Peyer's patch (tissue), 4 donors: ENCODE measurements at regions not wholly inside any gene's neighbourhood (a gene's known extent, or its start where the extent isn't known, plus 50 kb on each side); places are given as distances from the start of the nearest gene placed in this dataset.

ENCODE experiments used
- DNase-seq, 3 donors: peaks; one replicate each; pipeline ENCODE4 v3.0.0-alpha.2; 2017 to 2019
- H3K27ac ChIP-seq, 4 donors: fragments of 200-600 bp; sonication (generic); one replicate each; pipeline ENCODE4 v1.5.1; 2016 to 2019
- H3K27me3 ChIP-seq, 2 donors: fragments of 200-600 bp; sonication (generic); one replicate each; pipeline ENCODE4 v1.5.1; 2019
- H3K36me3 ChIP-seq, 3 donors: fragments of 200-600 bp; sonication (generic); one replicate each; pipeline ENCODE4 v1.5.1; 2016 to 2019
- H3K4me1 ChIP-seq, 4 donors: fragments of 200-600 bp; sonication (generic); one replicate each; pipeline ENCODE4 v1.5.1; 2016 to 2019
- H3K4me3 ChIP-seq, 4 donors: fragments of 200-600 bp; sonication (generic); 1 replicate in 3 of 4; 2 replicates in 1 of 4; pipeline ENCODE4 v1.5.1; 2016 to 2019; ENCODE audit warnings: mild to moderate bottlenecking in 1 of 4
- H3K9me3 ChIP-seq, 4 donors: fragments of 200-600 bp; sonication (generic); one replicate each; pipeline ENCODE4 v1.5.1; 2016 to 2019; ENCODE audit warnings: mild to moderate bottlenecking in 1 of 4
- POLR2A ChIP-seq, 2 donors: fragments of 450-650 bp; IDR thresholded peaks; one replicate each; pipeline ENCODE4 v1.5.1; 2017; ENCODE audit warnings: antibody characterized with exemption in 2 of 2, mild to moderate bottlenecking in 2 of 2, moderate library complexity in 2 of 2
- TF ChIP-seq, protein P1 (sequence below), 6 experiments: fragments of 450-650 bp in 4 of 6; fragments of 200-600 bp in 2 of 6; sonication (generic) in 1 of 6; IDR thresholded peaks; one replicate each; pipeline ENCODE4 v1.5.1; 2017 to 2019; ENCODE audit warnings: antibody characterized with exemption in 6 of 6, mild to moderate bottlenecking in 3 of 6, moderate library complexity in 1 of 6

- TF ChIP-seq, protein P1, sequence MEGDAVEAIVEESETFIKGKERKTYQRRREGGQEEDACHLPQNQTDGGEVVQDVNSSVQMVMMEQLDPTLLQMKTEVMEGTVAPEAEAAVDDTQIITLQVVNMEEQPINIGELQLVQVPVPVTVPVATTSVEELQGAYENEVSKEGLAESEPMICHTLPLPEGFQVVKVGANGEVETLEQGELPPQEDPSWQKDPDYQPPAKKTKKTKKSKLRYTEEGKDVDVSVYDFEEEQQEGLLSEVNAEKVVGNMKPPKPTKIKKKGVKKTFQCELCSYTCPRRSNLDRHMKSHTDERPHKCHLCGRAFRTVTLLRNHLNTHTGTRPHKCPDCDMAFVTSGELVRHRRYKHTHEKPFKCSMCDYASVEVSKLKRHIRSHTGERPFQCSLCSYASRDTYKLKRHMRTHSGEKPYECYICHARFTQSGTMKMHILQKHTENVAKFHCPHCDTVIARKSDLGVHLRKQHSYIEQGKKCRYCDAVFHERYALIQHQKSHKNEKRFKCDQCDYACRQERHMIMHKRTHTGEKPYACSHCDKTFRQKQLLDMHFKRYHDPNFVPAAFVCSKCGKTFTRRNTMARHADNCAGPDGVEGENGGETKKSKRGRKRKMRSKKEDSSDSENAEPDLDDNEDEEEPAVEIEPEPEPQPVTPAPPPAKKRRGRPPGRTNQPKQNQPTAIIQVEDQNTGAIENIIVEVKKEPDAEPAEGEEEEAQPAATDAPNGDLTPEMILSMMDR (IDR thresholded peaks at IDR 0.05) = no peak
- TF ChIP-seq POLR2A (IDR thresholded peaks at IDR 0.05) = no peak
- DNase-seq = no peak
- Histone ChIP-seq H3K27ac (no peak overlapping the region), H3K27me3 (no peaks in the 10 kb centered on the region), H3K4me1 (peaks cover 0 to 18% (median 2%) of the 10 kb centered on the region in 4 donors), H3K36me3 (no peaks in the 10 kb centered on the region), H3K9me3 (no peaks in the 10 kb centered on the region), H3K4me3 (no peak overlapping the region)
These were observed 104.5 kb upstream of the YWHAQ start for GRCh38 chr2:9735335-9735734.

DNA sequence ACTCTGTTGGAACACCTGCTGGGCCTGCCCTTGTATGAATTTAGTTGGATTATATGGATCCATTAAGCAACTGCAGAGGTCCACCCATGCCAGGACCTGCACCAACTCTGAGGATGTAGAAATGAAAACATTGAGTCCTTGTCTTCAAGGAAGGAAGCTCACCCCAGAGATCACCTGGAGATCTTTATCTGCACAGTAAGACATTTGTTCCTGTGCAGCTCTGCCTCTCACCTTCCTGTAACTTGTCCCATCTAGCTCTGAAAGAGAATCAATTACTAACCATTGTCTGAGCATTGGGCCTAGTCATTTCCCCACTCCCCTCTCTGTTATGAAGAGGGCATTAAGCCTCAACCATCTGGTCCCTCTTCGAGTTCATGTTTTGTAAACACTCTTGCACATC lies 105.2 kb upstream of the YWHAQ start:
- H3K4me3 ChIP-seq = no peak overlapping the region
- DNase-seq = no peak
- TF ChIP-seq, protein P1 (IDR thresholded peaks at IDR 0.05) = no peak
- TF ChIP-seq POLR2A (IDR thresholded peaks at IDR 0.05) = no peak
- H3K27ac ChIP-seq = no peak overlapping the region
- H3K27me3 ChIP-seq = no peaks in the 10 kb centered on the region
- no peaks in the 10 kb centered on the region for H3K9me3 ChIP-seq
- no peaks in the 10 kb centered on the region for H3K36me3 ChIP-seq
- H3K4me1 ChIP-seq = peaks cover 0 to 18% (median 2%) of the 10 kb centered on the region in 4 donors

GRCh38 chr2:9737053-9737875 lies 106.0 kb upstream of the TAF1B start:
- Histone ChIP-seq H3K36me3 (no peaks in the 10 kb centered on the region), H3K9me3 (no peaks in the 10 kb centered on the region), H3K4me1 (peaks cover 0 to 18% (median 2%) of the 10 kb centered on the region in 4 donors), H3K27me3 (no peaks in the 10 kb centered on the region), H3K4me3 (no peak overlapping the region), H3K27ac (no peak overlapping the region)
- DNase-seq = no peak
- no peak for TF ChIP-seq POLR2A (IDR thresholded peaks at IDR 0.05)
- TF ChIP-seq, protein P1 (IDR thresholded peaks at IDR 0.05) = no peak

- H3K36me3 ChIP-seq = no peaks in the 10 kb centered on the region
- H3K9me3 ChIP-seq = no peaks in the 10 kb centered on the region
- no peak for DNase-seq
- peaks cover 0 to 18% (median 2%) of the 10 kb centered on the region in 4 donors for H3K4me1 ChIP-seq
- H3K27ac ChIP-seq = peak overlapping the region in 2 of 4 donors; percentile 40 to 62
- no peak for TF ChIP-seq POLR2A (IDR thresholded peaks at IDR 0.05)
- TF ChIP-seq, protein P1 (IDR thresholded peaks at IDR 0.05) = no peak
- no peak overlapping the region for H3K4me3 ChIP-seq
- H3K27me3 ChIP-seq = no peaks in the 10 kb centered on the region
These were observed 105.2 kb upstream of the TAF1B start for GRCh38 chr2:9738062-9738461.

DNA sequence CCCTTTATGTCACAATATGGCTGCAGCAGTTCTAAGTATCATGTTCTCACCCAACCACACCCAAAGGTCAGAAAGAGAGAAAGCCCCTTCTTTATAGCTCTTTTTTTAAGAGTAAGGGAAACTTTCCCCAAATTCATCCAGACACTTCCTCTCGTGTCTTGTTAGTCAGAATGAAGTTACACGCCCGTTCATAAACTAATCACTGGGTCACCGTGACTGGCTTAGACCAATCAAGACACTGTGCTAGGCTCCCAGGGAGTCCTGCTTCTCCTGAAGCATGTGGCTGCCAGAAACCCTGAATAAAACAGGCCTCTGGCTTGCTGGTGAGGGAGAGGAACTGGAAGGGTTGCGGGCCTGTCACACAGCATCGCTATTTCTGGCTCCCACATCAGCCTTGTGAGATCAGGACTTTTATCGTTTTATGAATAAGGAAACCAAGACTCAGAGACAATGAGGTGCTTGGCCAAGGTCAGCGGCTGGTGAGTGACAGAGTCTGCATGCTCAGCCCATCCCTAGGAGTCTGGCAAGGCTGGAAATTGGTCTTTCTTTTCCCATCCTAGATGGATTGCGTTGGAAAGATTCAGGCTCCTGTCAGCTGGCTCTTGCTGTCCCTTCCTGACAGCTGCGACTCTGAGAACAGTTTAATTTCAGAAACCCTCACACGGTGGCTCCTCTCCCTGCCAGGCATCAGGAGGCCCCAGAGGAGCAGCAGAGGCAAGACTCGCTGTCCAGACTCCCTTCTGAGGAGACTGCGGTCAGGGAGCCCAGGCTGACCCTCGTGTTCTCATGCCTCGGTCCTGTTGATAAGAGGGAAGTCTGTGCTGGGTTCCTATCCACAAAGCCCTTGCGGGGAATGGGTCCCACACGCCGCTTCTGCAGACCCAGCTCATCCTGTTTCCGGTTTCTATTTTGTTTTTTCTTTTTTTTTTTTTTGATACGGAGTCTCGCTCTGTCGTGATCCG lies 104.5 kb upstream of the TAF1B start:
- TF ChIP-seq, protein P1 (IDR thresholded peaks at IDR 0.05) = no peak
- no peak for TF ChIP-seq POLR2A (IDR thresholded peaks at IDR 0.05)
- H3K27ac ChIP-seq = peak overlapping the region; percentile 29 to 62 (median 44)
- peak overlapping the region; percentile 17 to 42 (median 37) for H3K4me3 ChIP-seq
- no peaks in the 10 kb centered on the region for H3K27me3 ChIP-seq
- no peaks in the 10 kb centered on the region for H3K9me3 ChIP-seq
- H3K36me3 ChIP-seq = no peaks in the 10 kb centered on the region
- DNase-seq = peak in 2 of 3 donors; percentile 67 to 71
- peaks cover 0 to 18% (median 2%) of the 10 kb centered on the region in 4 donors for H3K4me1 ChIP-seq
